ENCODE measurements at regions not wholly inside any gene's neighbourhood (a gene's known extent, or its start where the extent isn't known, plus 50 kb on each side); places are given as distances from the start of the nearest gene placed in this dataset.

DNA sequence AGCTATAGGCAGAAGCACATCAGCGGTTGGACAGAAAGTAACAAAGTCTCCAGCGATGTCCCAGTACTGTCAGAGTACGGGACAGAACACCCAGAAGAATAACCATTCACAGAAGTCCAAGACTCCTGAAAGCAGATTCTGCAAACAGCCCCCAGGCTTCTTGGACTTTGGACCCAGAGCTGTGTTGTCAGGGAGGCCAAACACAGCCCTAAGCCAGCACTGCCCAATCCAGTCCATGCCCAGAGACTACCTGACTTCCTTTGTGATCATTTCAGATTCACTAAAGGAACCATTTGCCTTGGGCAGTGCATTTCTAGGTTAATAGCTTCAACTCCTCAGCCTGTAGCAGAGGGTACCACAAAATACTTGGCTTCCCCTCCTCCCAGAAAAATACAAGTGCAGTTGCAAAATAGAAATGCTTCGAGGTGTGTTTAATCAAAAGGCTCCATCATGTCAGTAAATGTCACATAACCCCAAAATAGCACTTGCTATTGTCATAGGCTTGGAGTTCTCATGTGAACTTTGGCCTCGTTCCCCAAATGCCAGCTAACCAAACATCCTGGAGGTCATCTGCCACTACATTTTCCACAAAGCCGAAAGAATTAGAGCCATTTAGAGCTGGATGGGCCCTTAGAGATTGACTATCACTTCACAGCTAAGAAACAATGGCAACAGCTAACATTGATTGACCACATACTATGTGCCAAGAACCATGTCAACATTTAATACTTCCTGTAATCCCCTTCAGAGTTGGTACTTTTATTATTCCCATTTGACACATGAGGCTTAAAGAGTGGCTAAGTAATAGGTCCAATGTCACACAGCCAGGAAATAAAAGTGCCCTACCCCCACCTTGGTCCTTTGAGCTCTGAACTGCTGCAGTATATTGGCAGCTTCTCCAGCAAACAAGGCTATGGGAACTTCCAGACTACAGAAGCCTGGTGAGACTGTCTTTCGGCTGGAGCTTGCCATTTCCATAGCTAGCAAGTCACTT is 329.9 kb downstream of the FOXO1 start:
- no peak for DNase-seq (ENCODE audit: low read depth in 2 of 2)

DNA sequence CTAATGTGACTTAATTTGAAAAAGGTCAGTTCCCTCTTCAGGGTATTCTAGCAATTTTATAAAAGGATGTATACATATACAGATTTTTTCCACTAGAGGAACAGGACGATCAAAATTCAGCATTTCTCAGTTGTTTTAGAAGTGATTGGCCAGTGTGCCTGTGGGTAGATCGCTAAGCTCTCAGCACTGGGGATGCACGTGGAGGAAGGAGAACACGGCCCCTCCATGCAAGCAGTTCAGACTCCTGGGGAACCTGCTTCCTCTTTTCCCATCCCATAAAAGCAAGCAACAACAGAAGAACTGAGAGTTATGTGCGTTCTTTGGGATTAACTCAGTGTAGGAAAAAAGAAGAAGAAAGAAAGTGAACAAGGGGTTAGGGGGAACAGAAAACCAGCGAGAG is 328.8 kb downstream of the FOXO1 start:
- DNase-seq (ENCODE audit: low read depth in 2 of 2): no peak

DNA sequence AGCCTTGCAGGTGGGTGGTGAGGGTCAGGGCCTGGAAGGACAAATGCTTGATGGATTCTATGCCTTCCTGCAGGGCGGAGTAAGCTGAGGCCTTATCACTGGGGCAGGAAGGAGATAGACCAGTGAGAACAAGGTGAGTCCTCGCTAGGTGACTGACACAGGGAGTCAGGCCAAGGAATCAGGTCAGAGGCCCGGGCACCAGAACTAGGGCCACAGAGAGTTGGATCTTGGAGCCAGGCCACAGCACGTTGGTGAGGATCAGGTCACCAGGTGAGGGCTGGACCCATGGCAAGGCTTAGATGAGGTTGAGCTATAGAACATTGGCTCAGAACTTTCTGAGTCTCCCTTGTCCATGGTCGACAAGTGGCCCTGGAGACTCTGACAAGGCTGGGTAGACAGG is 328.2 kb downstream of the FOXO1 start:
- DNase-seq (ENCODE audit: low read depth in 2 of 2): no peak

DNA sequence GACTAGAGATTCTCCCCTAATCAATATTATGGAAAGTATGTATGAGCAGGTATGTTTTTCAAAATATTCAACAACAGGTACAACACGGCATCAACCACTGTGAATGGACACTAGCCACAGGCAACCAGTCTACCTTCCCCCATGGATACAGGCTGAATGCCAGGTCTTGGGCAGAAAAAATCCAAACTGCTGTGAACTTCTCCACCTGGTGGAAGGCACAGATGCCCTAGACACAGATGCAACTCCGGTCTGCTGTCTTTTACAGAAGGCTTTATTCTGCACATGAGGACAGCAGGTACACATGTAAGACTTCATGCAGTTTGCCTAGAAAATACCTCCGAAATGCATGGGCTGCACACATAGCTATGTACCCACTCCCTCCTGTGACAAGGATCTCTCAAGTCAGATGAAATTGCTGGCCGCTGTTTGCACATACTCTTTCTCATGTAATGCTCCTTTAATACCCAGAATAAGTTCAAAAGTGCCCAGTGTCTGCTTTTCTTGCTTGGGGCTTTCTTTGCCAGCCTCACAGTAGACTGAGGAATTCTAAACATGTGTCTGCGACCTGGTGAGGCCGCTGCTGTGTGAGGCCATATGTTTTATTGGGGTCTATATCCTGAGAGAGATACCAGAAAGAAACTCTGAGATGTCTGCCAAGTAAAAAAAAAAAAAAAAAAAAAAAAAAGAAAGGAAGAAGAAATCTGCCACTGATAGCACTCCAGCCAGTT is 325.9 kb downstream of the FOXO1 start:
- no peak for DNase-seq (ENCODE audit: low read depth in 2 of 2)

DNA sequence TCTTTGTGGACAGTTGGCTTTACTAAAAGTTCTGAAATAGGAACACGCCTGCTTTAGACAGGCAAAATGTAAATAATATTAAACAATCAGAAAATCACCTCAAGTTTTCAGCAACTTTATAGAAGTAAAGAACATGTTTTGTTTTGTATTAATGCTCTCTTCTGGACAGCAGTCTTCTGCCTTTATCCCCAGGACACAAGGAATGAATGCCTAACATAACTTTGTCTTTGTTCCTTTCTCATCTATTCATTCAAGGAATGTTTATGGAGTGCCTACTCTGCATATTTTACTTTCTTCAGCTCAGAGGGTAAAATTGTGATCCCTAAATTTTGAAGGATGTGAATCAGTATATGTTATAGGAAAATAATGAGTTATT is 325.4 kb downstream of the FOXO1 start:
- no peak for DNase-seq (ENCODE audit: low read depth in 2 of 2)

DNA sequence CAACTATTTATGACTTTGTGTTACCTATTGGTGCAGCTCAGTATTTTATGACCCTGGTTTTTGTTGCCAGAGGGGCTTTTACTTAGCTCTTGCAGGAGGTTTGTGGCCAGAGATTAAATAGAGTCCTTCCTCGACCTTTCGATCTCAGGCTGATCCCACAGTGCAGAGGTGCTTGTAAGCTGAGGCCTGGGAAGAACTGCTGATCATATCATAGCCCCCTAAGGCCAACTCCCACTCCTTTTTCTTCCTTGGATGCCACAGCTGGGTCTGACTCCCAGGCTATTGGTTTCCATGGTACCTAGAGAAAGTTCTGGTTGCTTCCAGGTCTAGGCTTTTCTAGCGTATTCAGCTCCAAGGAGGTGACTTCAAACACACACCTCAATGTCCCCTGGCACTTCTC is 324.9 kb downstream of the FOXO1 start:
- no peak for DNase-seq (ENCODE audit: low read depth in 2 of 2)

DNA sequence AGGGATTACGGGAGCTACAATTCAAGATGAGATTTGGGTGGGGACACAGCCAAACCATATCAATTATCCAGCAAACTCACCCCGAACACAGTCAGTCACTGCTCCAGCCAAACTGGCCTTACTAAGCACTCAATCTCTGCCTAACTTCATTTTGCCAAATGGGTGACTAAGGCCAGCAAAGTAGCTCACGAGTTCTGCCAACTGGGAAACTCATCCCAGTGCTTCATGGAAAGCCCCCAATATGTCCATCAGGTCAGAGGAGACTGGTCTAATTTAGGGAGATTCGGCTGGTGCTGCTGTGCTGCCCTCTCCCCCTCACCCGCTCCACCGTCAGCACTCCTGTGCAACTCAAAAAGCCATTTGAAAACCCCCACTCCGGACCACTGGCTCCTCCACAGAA is 324.0 kb downstream of the FOXO1 start:
- no peak for DNase-seq (ENCODE audit: low read depth in 2 of 2)

DNA sequence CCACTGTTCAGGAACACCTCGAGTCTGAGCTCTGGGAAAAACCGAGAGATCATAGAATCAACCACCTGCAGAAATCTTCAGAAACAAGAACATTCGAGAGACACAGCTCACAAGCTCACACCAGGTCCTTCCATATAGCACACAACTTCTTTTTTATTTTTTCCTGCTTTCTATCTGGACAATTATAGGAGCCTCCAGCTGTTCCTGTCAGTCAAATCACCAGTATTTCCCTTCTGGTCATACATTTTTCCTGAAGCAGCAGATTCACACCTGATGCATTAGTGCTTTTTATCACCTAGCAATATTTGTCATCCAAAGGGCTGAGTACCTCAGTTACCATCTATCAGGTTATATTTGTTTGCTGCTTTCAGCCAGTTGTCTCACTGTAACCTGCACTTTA is 323.5 kb downstream of the FOXO1 start:
- no peak for DNase-seq (ENCODE audit: low read depth in 2 of 2)

DNA sequence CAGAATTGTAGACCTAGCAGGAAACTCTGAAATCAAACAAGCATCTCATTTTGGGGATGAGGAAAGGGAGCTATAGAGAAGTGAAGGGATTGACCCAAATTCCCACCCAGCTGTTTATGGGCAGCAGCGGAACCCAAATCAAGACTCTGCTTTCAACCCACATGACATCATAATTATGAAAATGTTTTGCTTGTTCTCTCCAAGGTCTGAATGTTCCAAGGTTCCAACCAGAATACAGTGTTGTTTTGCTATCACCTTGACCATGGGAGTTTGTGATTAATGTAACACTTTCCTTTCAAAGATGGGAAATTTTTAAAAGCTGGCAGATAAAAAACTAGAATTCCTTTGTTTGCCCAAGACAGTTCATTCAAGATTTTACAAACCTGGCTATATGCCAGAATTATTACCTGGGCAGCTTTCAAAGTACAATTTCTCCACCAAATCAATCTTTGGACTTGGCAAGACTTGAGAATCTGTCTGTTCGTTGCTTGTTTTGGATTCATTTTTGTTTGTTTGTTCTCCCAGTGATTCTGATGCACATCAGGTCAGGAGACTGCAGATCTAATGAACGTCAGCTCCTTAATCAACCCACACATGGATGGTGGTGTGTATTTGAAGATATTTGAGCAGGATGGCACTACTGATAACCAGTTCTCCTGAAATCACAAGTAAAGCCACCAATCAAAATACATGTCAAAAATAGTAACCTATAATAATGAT is 322.7 kb downstream of the FOXO1 start:
- DNase-seq (ENCODE audit: low read depth in 2 of 2): no peak

DNA sequence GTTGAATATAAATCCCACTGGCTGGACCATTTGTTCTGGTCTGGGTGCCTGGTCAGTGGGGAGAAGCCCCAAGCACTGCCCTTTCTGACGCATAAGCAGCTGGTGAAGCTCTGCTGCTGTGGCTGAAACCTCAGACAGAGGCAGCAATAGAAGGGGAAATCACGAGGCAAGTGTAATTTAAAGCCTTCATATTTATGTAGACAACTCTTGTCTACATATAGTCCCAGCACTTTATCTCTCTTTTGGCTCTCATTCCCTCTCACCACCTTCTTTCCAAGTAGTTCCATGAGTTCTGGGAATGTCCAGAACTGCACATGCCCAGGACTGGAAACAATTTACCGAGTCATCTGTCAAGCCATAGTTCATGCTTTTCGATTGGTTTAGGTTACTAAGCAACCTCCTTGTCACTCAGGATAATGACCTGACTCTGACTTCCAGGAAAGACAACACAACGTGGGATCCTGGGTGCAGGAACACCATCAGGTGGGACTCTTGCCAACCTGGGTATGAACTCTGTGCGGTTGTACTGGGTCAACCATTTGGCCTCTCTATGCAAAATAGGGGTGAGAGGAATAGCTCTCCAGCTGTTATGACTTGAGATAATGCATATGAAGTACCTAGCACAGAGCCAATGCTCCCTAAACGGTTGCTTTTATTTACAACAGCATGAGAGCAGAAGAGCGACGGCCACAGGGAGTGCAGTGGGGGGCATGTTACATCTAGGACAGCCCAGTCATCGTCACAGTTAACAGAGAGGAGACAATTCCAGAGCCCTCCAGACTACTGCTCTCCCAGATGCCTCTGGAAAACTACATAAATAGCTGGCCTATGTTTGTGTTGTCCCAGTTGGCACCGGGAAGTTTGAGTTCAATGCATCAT is 321.9 kb downstream of the FOXO1 start:
- DNase-seq (ENCODE audit: low read depth in 2 of 2): no peak

DNA sequence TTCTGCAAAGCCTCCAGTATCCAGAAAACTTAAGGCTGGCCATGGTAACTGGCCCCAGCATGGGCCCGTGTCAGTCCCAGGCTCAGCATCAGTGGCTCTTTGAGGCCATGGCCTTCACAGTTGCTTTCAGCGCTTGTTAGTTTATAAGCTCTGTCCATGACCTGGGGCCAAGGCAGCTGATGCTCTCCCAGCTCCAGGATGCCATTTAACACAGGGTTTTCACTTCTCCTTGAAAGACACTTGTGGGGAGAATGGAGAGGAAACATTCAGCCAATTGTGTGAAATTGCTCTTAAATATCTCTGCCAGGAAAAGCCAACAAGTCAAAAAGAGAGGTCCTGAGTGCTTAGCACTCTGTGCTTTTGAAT is 321.3 kb downstream of the FOXO1 start:
- DNase-seq (ENCODE audit: low read depth in 2 of 2): no peak

DNA sequence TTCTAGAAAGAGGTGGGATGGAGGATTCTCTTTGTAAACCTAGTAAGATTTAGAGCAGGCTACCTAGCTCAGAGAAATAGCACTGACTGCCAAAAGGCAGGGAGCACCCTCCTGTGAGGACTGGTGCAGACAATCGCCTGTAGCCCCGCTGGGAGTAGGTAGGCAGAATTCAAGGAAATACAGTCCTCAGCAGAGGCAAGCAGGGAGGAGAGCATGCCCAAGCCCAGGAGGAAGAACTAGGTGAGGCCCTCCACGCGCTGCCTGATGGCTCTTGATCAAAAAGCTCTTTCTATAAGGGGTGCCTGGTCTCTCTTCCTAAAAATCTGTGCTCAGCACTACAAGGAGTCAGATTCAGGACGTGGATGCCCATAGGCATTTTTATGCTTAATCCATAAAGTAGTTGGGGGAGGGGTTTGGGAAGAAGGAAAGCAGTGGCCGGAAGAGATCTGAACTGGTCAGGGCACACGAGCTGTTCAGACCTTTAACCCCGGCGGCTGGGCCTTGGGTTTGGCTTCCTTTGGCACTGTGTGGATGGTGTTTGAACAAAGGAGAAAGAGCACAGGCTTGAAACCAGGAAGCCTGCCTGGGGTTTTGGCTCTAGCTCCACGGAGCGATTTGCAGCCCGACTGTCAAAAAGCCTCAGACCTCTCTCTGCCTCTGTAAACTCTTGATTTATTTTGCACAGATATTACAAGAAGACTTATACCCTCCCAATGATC is 320.6 kb downstream of the FOXO1 start:
- no peak for DNase-seq (ENCODE audit: low read depth in 2 of 2)

DNA sequence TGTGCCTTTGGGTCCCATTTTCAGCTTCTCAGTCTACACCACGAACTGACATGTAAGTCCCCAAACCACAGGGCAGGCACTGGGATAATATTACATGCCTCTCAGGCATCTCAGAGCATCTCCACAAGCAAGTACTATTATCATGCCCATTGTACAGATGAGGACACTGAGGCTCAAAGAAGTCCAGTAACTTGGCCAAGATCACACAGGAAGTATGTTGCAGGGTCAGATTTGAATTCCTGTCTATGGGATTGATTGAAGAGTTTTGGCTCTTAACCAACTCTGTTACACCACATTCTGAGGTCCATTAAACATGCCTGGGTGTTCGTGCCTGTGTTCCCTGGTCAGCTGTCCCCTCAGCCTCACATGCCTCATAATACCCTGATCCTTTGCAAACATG is 319.8 kb downstream of the FOXO1 start:
- DNase-seq (ENCODE audit: low read depth in 2 of 2): no peak

DNA sequence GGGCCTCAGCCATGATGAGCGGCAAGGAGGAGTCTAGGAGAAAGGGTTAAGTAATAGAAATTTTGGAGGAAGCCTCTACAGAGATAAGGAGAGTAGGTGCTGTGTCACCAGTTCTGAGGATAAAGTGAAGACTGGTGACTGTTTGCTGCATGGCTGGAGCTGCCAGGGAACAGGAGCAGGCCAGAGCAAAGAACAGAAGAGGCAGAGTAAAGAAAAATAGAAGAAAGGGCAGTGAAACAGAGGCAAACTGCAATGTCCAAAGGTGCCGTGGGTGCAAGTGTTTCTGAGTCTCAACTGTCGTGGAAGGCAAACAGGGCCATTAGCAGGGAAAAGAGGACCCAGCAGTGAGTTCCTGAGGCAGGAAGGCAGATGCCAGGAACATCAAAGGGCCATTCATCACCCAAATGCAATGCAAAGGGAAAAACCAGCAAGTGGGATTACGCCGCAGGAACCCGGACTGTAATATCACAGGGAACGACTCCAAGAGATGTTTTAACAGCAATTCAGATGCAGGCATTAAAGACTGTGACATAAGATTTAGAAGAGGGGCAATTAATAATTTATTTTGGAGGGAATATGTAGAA is 318.3 kb downstream of the FOXO1 start:
- no peak for DNase-seq (ENCODE audit: low read depth in 2 of 2)

DNA sequence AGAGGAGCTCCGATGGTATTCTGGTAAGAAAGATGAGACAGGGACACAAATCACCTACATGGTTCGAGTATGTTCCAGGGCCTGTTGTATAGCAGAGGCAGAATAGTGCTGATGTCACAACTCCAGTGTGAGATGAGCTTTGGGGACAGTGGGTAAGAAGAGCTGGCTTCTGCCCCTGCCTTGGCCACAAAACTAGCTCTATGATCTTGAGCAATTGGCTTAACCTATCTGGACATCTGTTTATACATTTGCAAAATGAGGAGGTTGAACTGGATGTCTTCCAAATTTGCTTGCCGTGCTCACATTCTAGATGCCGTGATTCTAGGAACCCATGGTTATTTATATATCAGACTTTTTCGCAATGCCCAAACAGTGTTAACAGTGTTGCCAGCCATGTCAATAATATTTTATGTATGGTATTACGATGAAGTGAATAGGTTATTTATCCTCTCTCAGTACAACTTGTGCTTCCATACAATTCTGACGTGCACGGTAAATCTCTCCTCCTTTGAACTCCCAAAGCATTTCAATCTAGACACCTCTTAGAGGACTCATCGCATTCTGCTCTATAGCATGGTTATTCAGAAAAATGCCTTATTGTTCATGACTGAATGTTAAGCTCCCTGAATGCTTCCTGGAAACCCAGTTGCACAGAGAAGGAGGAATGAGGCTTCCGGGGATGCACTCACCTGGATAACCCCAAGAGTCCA is 316.0 kb downstream of the FOXO1 start:
- DNase-seq (ENCODE audit: low read depth in 2 of 2): no peak

DNA sequence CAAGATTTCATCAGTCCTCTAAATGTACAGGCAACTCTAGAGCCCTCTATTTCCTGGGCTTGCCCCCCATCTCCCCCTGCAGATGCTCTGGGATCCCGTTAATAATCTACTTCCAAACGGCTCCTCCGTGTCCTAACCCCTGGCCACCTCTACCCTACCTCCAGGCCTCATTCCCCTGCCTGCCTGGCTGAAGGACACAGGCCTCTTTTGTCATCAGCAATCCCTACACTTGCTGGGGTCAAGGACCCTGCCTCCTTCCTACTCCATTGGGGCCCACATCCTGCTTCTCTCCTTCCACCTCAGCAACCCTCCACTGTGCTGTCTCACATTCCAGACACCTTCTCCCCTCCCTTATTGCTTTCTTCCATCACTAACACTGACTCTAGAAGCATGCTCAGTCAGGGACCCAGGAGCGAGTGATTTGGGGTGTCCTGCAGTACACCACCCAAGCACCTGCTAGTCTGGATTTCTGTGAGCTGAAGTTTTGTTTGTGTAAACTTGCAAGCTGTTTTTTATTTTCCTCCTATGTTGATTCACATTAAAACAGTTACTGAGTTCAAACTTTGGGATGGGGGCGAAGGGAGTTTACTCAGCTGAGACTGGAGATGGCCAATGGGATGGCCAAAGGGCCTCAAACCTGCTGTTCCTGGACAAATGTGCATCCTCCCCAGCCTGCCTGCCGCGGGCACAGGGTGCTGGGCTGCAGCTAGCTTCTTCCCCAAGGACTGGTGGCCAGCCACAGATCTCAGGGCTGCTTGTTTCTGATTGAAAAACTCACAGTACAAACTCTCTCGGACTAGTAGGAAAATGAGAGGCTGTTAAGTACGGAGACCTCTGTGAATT is 314.7 kb downstream of the FOXO1 start:
- no peak for DNase-seq (ENCODE audit: low read depth in 2 of 2)

DNA sequence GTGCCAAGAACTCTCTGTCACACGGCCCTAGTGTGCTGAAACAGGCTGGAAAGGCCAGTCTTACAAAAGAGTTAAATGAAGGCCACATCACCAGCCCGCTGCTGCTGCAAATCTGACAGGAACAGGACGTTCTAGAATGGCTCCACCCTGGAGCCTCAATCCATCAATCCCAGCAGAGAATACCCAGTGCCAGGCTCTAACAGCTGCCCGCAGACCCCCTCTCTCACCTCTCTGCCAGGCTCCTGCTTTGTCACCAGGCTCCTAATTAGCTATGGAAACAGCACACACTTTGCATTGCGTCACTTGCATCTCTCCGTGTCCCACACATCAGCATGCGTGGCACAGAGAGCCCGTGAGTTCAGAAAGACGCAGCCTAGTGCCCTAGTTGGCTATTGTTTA is 314.1 kb downstream of the FOXO1 start:
- DNase-seq (ENCODE audit: low read depth in 2 of 2): no peak

DNA sequence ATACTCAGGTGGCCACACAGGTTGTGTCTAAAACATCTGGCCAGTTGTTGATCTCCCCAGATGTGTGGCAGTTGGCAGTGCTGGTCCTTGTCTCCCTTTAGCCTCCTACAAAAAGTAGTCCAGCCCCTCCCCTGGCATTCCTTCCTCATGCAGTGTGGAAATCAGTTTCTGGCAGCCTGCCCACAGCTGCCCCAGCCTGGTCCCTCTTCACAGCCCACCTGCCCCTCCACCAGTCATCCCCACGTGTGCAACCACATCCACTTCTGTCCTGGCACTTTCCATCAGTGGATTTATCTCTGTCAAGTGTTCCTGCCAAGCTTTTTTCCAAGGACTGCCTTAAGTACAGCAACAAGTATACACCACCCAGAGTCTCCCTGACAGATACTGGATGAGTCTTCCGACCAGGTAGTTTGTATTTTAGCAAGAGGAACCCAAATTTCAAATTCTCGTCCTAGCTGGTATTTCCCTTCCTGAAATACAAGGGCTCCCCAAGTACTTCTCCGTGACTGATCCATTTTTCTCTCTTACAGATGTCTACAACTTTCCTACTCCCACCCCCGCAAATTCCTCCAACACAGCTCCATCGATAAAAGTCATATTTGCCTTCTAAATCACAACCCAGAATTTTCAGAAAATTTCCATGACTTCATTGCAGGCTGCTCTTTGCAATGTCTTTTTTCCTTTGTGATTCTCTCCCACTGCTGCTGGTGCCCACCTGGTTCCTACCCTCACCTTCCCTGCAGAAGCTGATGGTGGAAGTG is 313.5 kb downstream of the FOXO1 start:
- DNase-seq (ENCODE audit: low read depth in 2 of 2): no peak
